Liver (tissue), 8 donors: ENCODE measurements at regions not wholly inside any gene's neighbourhood (a gene's known extent, or its start where the extent isn't known, plus 50 kb on each side); places are given as distances from the start of the nearest gene placed in this dataset.

Experiments
- DNase-seq: peaks from one replicate; pipeline ENCODE4 v3.0.0-alpha.2; 2017; ENCODE audit warnings: low spot score
- H3K27ac ChIP-seq, 2 donors: one replicate each; pipeline ENCODE4 v1.7.0; 2013; ENCODE audit warnings: inconsistent platforms in 2 of 2, low read length in 2 of 2, control low read depth in 1 of 2, low read depth in 1 of 2, mild to moderate bottlenecking in 1 of 2
- H3K27me3 ChIP-seq, 4 donors: one replicate each; pipeline versions ENCODE4 v1.6.1 to v1.7.0; 2013; ENCODE audit warnings: low read length in 3 of 4, inconsistent platforms in 1 of 4, mild to moderate bottlenecking in 1 of 4, moderate library complexity in 1 of 4; ENCODE audit not compliant: control insufficient read depth in 4 of 4, insufficient read depth in 4 of 4
- H3K36me3 ChIP-seq, 4 donors: one replicate each; pipeline versions ENCODE4 v1.6.1 to v1.7.0; 2013; ENCODE audit warnings: low read length in 3 of 4, mild to moderate bottlenecking in 3 of 4, low read depth in 1 of 4, moderate library complexity in 1 of 4; ENCODE audit not compliant: control insufficient read depth in 4 of 4, insufficient read depth in 3 of 4
- H3K4me1 ChIP-seq, 4 donors: one replicate each; pipeline versions ENCODE4 v1.6.1 to v1.7.0; 2013; ENCODE audit warnings: low read length in 3 of 4, mild to moderate bottlenecking in 3 of 4, moderate library complexity in 1 of 4; ENCODE audit not compliant: control insufficient read depth in 4 of 4, insufficient read depth in 4 of 4
- H3K4me3 ChIP-seq, 3 donors: one replicate each; pipeline versions ENCODE4 v1.6.1 to v1.7.0; 2013; ENCODE audit warnings: low read length in 3 of 3, control low read depth in 1 of 3, low read depth in 1 of 3, mild to moderate bottlenecking in 1 of 3
- H3K9ac ChIP-seq, 2 donors: one replicate each; pipeline ENCODE4 v1.7.0; 2013; ENCODE audit warnings: low read length in 2 of 2, mild to moderate bottlenecking in 2 of 2, moderate library complexity in 2 of 2, control low read depth in 1 of 2, low read depth in 1 of 2
- H3K9me3 ChIP-seq, 4 donors: one replicate each; pipeline versions ENCODE4 v1.6.1 to v1.7.0; 2013; ENCODE audit warnings: low read length in 3 of 4; ENCODE audit not compliant: control insufficient read depth in 4 of 4
- EGR1 ChIP-seq, 2 donors: IDR thresholded peaks; 2 replicates each; pipeline ENCODE4 v1.6.1; 2016 to 2018; ENCODE audit warnings: antibody characterized with exemption in 2 of 2, low read depth in 2 of 2
- FOXA1 ChIP-seq: IDR thresholded peaks from 2 replicates; pipeline ENCODE4 v1.6.1; 2016; ENCODE audit warnings: antibody characterized with exemption
- FOXA2 ChIP-seq: IDR thresholded peaks from 2 replicates; pipeline ENCODE4 v1.6.1; 2016; ENCODE audit warnings: antibody characterized with exemption
- GABPA ChIP-seq, 2 donors: IDR thresholded peaks in 1 of 2; conservative IDR thresholded peaks in 1 of 2; 2 replicates each; pipeline ENCODE4 v1.6.1; 2016; ENCODE audit warnings: antibody characterized with exemption in 2 of 2, mild to moderate bottlenecking in 1 of 2, moderate library complexity in 1 of 2
- HNF4A ChIP-seq, 2 donors: conservative IDR thresholded peaks; 2 replicates each; pipeline ENCODE4 v1.6.1; 2016; ENCODE audit warnings: antibody characterized with exemption in 2 of 2, mild to moderate bottlenecking in 2 of 2
- HNF4G ChIP-seq: IDR thresholded peaks from 2 replicates; pipeline ENCODE4 v1.6.1; 2016; ENCODE audit warnings: antibody characterized with exemption
- JUND ChIP-seq, 2 donors: IDR thresholded peaks; 2 replicates each; pipeline ENCODE4 v1.6.1; 2016; ENCODE audit warnings: antibody characterized with exemption in 2 of 2
- NR2F2 ChIP-seq: IDR thresholded peaks from 2 replicates; pipeline ENCODE4 v1.6.1; 2016; ENCODE audit warnings: antibody characterized with exemption
- RAD21 ChIP-seq, 2 donors: IDR thresholded peaks; 2 replicates each; pipeline ENCODE4 v1.6.1; 2016; ENCODE audit warnings: antibody characterized with exemption in 2 of 2, mild to moderate bottlenecking in 2 of 2
- RXRA ChIP-seq, 2 donors: IDR thresholded peaks; 2 replicates each; pipeline ENCODE4 v1.6.1; 2017 to 2018; ENCODE audit warnings: antibody characterized with exemption in 2 of 2, mild to moderate bottlenecking in 1 of 2
- SP1 ChIP-seq: IDR thresholded peaks from 2 replicates; pipeline ENCODE4 v1.6.1; 2018; ENCODE audit warnings: antibody characterized with exemption, mild to moderate bottlenecking
- TAF1 ChIP-seq: conservative IDR thresholded peaks from 2 replicates; pipeline ENCODE4 v1.6.1; 2016; ENCODE audit warnings: antibody characterized with exemption, mild to moderate bottlenecking
- YY1 ChIP-seq: IDR thresholded peaks from 2 replicates; pipeline ENCODE4 v1.6.1; 2016; ENCODE audit warnings: antibody characterized with exemption, mild to moderate bottlenecking
- WGBS: extraction: QIAGEN DNeasy Blood & Tissue Kit; methylation state at CpG from one replicate; pipeline ENCODE4 v1.1.7; 2013; 5-methylcytosine and 5-hydroxymethylcytosine counted together
- TF ChIP-seq, protein P1 (sequence below): IDR thresholded peaks from 2 replicates; pipeline ENCODE4 v1.6.1; 2016; ENCODE audit warnings: antibody characterized with exemption, mild to moderate bottlenecking
- TF ChIP-seq, protein P2 (sequence below): IDR thresholded peaks from 2 replicates; pipeline ENCODE4 v1.6.1; 2016; ENCODE audit warnings: antibody characterized with exemption
- TF ChIP-seq, protein P3 (sequence below): IDR thresholded peaks from 2 replicates; pipeline ENCODE4 v1.6.1; 2016; ENCODE audit warnings: antibody characterized with exemption
- TF ChIP-seq, protein P4 (sequence below): fragments of 150-350 bp; IDR thresholded peaks from 2 replicates; pipeline ENCODE4 v1.5.1; 2017; ENCODE audit warnings: improper control_type of control experiment, low read depth, low read length; ENCODE audit not compliant: missing input control
- TF ChIP-seq, protein P5 (sequence below): IDR thresholded peaks from 2 replicates; pipeline ENCODE4 v1.6.1; 2016; ENCODE audit warnings: antibody characterized with exemption
- donor health status: healthy.
- donor health status: healthy.
- donor health status: healthy.
- donor health status: healthy.
- donor health status: healthy.

DNA sequence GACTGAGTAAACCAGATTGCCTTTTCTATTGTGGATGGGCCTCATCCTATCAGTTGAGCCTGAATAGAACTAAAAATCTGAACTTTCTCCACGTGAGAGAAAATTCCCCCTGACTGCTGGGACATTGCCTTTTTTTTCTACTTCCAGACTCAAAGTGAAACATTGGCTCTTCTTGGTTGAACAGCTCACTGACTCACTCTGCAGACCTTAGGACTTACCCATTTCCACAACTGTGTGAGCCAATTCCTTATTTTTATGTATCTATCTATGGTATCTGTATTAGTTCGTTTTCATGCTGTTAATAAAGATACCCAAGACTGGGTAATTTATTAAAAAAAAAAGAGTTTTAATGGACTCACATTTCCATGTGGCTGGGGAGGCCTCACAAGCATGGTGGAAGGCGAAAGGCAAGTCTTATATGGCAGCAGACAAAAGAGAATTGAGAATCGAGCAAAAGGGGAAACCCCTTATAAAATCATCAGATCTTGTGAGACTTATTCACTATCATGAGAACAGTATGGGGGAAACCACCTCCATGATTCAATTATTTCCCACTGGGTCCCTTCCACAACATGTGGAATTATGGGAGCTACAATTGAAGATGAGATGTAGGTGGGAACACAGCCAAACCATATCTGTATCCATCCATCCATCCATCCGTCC, 306.7 kb upstream of the SLC24A2 start:
- no peak for DNase-seq
- Histone ChIP-seq H3K27me3 (no peaks in the 10 kb centered on the region), H3K27ac (no peak overlapping the region), H3K9ac (no peak overlapping the region), H3K9me3 (no peaks in the 10 kb centered on the region), H3K4me3 (no peak overlapping the region), H3K36me3 (no peaks in the 10 kb centered on the region), H3K4me1 (no peaks in the 10 kb centered on the region)
- TF ChIP-seq SP1 = no peak
- TF ChIP-seq JUND (IDR thresholded peaks at IDR 0.05) = no peak
- no peak for TF ChIP-seq FOXA1
- no peak for TF ChIP-seq RAD21 (IDR thresholded peaks at IDR 0.05)
- TF ChIP-seq, protein P1, sequence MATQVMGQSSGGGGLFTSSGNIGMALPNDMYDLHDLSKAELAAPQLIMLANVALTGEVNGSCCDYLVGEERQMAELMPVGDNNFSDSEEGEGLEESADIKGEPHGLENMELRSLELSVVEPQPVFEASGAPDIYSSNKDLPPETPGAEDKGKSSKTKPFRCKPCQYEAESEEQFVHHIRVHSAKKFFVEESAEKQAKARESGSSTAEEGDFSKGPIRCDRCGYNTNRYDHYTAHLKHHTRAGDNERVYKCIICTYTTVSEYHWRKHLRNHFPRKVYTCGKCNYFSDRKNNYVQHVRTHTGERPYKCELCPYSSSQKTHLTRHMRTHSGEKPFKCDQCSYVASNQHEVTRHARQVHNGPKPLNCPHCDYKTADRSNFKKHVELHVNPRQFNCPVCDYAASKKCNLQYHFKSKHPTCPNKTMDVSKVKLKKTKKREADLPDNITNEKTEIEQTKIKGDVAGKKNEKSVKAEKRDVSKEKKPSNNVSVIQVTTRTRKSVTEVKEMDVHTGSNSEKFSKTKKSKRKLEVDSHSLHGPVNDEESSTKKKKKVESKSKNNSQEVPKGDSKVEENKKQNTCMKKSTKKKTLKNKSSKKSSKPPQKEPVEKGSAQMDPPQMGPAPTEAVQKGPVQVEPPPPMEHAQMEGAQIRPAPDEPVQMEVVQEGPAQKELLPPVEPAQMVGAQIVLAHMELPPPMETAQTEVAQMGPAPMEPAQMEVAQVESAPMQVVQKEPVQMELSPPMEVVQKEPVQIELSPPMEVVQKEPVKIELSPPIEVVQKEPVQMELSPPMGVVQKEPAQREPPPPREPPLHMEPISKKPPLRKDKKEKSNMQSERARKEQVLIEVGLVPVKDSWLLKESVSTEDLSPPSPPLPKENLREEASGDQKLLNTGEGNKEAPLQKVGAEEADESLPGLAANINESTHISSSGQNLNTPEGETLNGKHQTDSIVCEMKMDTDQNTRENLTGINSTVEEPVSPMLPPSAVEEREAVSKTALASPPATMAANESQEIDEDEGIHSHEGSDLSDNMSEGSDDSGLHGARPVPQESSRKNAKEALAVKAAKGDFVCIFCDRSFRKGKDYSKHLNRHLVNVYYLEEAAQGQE = no peak
- no peak for TF ChIP-seq RXRA (IDR thresholded peaks at IDR 0.05)
- no peak for TF ChIP-seq GABPA (IDR thresholded peaks at IDR 0.05 in 1 of 2, conservative IDR thresholded peaks at IDR 0.05 in 1 of 2)
- TF ChIP-seq NR2F2 = no peak
- no peak for TF ChIP-seq FOXA2
- TF ChIP-seq EGR1 (IDR thresholded peaks at IDR 0.05; ENCODE audit: low read depth in 2 of 2) = no peak
- TF ChIP-seq, protein P2, sequence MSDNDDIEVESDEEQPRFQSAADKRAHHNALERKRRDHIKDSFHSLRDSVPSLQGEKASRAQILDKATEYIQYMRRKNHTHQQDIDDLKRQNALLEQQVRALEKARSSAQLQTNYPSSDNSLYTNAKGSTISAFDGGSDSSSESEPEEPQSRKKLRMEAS = no peak
- no peak for TF ChIP-seq TAF1
- 69% methylated on average over 5 of the region's 5 CpGs for WGBS

DNA sequence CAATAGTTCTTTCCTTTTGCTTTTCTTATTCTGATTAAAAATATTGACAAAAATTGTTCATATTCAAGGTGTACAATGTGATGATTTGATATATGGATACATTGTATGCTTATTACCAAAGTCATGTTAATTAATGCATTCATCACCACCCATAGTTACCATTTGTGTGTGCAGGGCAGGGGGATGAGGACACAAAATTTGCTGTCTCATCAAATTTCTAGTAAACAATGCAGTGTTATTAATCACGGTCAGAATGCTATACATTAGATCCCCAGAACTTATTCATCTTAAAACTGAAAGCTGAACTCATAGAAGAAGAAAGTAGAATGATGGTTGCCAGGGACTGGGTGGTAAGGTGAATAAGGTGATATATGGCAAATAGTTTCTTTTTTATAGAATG, 303.7 kb upstream of the SLC24A2 start:
- 81% methylated on average over 1 of the region's 1 CpG for WGBS
- DNase-seq = no peak
- no peak for TF ChIP-seq SP1
- TF ChIP-seq, protein P3, sequence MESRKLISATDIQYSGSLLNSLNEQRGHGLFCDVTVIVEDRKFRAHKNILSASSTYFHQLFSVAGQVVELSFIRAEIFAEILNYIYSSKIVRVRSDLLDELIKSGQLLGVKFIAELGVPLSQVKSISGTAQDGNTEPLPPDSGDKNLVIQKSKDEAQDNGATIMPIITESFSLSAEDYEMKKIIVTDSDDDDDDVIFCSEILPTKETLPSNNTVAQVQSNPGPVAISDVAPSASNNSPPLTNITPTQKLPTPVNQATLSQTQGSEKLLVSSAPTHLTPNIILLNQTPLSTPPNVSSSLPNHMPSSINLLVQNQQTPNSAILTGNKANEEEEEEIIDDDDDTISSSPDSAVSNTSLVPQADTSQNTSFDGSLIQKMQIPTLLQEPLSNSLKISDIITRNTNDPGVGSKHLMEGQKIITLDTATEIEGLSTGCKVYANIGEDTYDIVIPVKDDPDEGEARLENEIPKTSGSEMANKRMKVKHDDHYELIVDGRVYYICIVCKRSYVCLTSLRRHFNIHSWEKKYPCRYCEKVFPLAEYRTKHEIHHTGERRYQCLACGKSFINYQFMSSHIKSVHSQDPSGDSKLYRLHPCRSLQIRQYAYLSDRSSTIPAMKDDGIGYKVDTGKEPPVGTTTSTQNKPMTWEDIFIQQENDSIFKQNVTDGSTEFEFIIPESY = no peak
- TF ChIP-seq GABPA (IDR thresholded peaks at IDR 0.05 in 1 of 2, conservative IDR thresholded peaks at IDR 0.05 in 1 of 2) = no peak
- TF ChIP-seq YY1 = no peak
- TF ChIP-seq FOXA2 = no peak
- TF ChIP-seq RXRA (IDR thresholded peaks at IDR 0.05) = no peak
- no peak for TF ChIP-seq HNF4G
- no peak for TF ChIP-seq FOXA1
- no peak for TF ChIP-seq HNF4A (conservative IDR thresholded peaks at IDR 0.05)
- no peak for TF ChIP-seq NR2F2
- no peak for TF ChIP-seq JUND (IDR thresholded peaks at IDR 0.05)
- TF ChIP-seq, protein P4, sequence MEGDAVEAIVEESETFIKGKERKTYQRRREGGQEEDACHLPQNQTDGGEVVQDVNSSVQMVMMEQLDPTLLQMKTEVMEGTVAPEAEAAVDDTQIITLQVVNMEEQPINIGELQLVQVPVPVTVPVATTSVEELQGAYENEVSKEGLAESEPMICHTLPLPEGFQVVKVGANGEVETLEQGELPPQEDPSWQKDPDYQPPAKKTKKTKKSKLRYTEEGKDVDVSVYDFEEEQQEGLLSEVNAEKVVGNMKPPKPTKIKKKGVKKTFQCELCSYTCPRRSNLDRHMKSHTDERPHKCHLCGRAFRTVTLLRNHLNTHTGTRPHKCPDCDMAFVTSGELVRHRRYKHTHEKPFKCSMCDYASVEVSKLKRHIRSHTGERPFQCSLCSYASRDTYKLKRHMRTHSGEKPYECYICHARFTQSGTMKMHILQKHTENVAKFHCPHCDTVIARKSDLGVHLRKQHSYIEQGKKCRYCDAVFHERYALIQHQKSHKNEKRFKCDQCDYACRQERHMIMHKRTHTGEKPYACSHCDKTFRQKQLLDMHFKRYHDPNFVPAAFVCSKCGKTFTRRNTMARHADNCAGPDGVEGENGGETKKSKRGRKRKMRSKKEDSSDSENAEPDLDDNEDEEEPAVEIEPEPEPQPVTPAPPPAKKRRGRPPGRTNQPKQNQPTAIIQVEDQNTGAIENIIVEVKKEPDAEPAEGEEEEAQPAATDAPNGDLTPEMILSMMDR = no peak
- TF ChIP-seq, protein P5, sequence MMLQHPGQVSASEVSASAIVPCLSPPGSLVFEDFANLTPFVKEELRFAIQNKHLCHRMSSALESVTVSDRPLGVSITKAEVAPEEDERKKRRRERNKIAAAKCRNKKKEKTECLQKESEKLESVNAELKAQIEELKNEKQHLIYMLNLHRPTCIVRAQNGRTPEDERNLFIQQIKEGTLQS = no peak
- TF ChIP-seq EGR1 (IDR thresholded peaks at IDR 0.05; ENCODE audit: low read depth in 2 of 2) = no peak
- TF ChIP-seq, protein P2 = no peak
- no peak for TF ChIP-seq RAD21 (IDR thresholded peaks at IDR 0.05)
- TF ChIP-seq, protein P1 = no peak
- TF ChIP-seq TAF1 = no peak
- no peak overlapping the region for H3K27ac ChIP-seq
- no peak overlapping the region for H3K4me3 ChIP-seq
- H3K4me1 ChIP-seq = no peaks in the 10 kb centered on the region
- no peaks in the 10 kb centered on the region for H3K36me3 ChIP-seq
- no peaks in the 10 kb centered on the region for H3K27me3 ChIP-seq
- H3K9me3 ChIP-seq = no peaks in the 10 kb centered on the region
- H3K9ac ChIP-seq = no peak overlapping the region
